Adrenal gland (tissue), 5 donors: ENCODE measurements at regions not wholly inside any gene's neighbourhood (a gene's known extent, or its start where the extent isn't known, plus 50 kb on each side); places are given as distances from the start of the nearest gene placed in this dataset.

ENCODE experiments used
- CTCF ChIP-seq, 6 experiments: fragments of 450-650 bp in 4 of 6; fragments of 200-600 bp in 2 of 6; sonication (generic) in 1 of 6; IDR thresholded peaks; 1 replicate in 5 of 6; 2 replicates in 1 of 6; pipeline versions ENCODE4 v1.5.1 to v1.8.0; 2016 to 2021; ENCODE audit warnings: antibody characterized with exemption in 6 of 6, mild to moderate bottlenecking in 2 of 6, moderate library complexity in 1 of 6
- POLR2A ChIP-seq, 2 donors: fragments of 450-650 bp; IDR thresholded peaks; one replicate each; pipeline ENCODE4 v1.6.1; 2017; ENCODE audit warnings: antibody characterized with exemption in 2 of 2, mild to moderate bottlenecking in 2 of 2, moderate library complexity in 1 of 2
- donor health status: DM: no; HTN: no; CAD: no.

- TF ChIP-seq CTCF (IDR thresholded peaks at IDR 0.05) (no peak), POLR2A (IDR thresholded peaks at IDR 0.05) (no peak)
Measured at GRCh38 chr6:80720824-80721223, 614.4 kb downstream of the BCKDHB start.
